Left hindlimb (tissue), 1 donor: ENCODE measurements at regions not wholly inside any gene's neighbourhood (a gene's known extent, or its start where the extent isn't known, plus 50 kb on each side); places are given as distances from the start of the nearest gene placed in this dataset.
"Not testable (repeated sequence)": the region's sequence is repeated elsewhere in the genome, so short reads cannot be mapped to it uniquely, and the experiment has no call there.

Source experiments
- DNase-seq: peaks from one replicate; pipeline ENCODE4 v3.0.0-alpha.2; 2018

GRCh38 chr14:43361751-43362150, 1145.3 kb downstream of the FSCB start:
- DNase-seq = no peak

- DNase-seq = no peak
These were observed 1146.8 kb downstream of the FSCB start for GRCh38 chr14:43360239-43360638.

- DNase-seq = no peak
These were observed 1147.8 kb downstream of the FSCB start for GRCh38 chr14:43359317-43359716.

GRCh38 chr14:43356979-43357545, 1150.0 kb downstream of the FSCB start:
- DNase-seq = no peak

GRCh38 chr14:43356382-43356781, 1150.7 kb downstream of the FSCB start:
- no peak for DNase-seq

GRCh38 chr14:43341921-43342320, 1165.2 kb downstream of the FSCB start:
- DNase-seq = no peak

GRCh38 chr14:43338713-43339112, 1168.4 kb downstream of the FSCB start:
- DNase-seq = no peak

GRCh38 chr14:43336351-43336750, 1170.7 kb downstream of the FSCB start:
- DNase-seq = no peak

- DNase-seq = not testable (repeated sequence)
These were observed 1180.3 kb downstream of the FSCB start for GRCh38 chr14:43326501-43327407.

- no peak for DNase-seq
These were observed 1190.7 kb downstream of the FSCB start for GRCh38 chr14:43316427-43316826.

- no peak for DNase-seq
These were observed 1193.4 kb downstream of the FSCB start for GRCh38 chr14:43313719-43314118.

- DNase-seq = no peak
These were observed 1198.5 kb downstream of the FSCB start for GRCh38 chr14:43308421-43309110.

GRCh38 chr14:43307836-43308235, 1199.2 kb downstream of the FSCB start:
- DNase-seq = no peak

- no peak for DNase-seq
These were observed 1201.0 kb downstream of the FSCB start for GRCh38 chr14:43306053-43306452.

- DNase-seq = no peak
These were observed 1209.3 kb downstream of the FSCB start for GRCh38 chr14:43297794-43298193.

- not testable (repeated sequence) for DNase-seq
These were observed 1211.0 kb downstream of the FSCB start for GRCh38 chr14:43296061-43296460.

- no peak for DNase-seq
These were observed 1221.5 kb downstream of the FSCB start for GRCh38 chr14:43285575-43285974.

GRCh38 chr14:43260056-43260455, 1247.0 kb downstream of the FSCB start:
- no peak for DNase-seq

GRCh38 chr14:43258396-43258795, 1248.7 kb downstream of the FSCB start:
- no peak for DNase-seq

GRCh38 chr14:43256996-43257395, 1250.1 kb downstream of the FSCB start:
- not testable (repeated sequence) for DNase-seq

- no peak for DNase-seq
These were observed 1254.2 kb downstream of the FSCB start for GRCh38 chr14:43252866-43253265.

GRCh38 chr14:43249591-43249990, 1257.5 kb downstream of the FSCB start:
- no peak for DNase-seq

- DNase-seq = no peak
These were observed 1258.0 kb downstream of the FSCB start for GRCh38 chr14:43249116-43249515.

- no peak for DNase-seq
These were observed 1259.2 kb downstream of the FSCB start for GRCh38 chr14:43247877-43248276.
